Breast epithelium (tissue), 3 donors: ENCODE measurements at regions not wholly inside any gene's neighbourhood (a gene's known extent, or its start where the extent isn't known, plus 50 kb on each side); places are given as distances from the start of the nearest gene placed in this dataset.

Experiments used
- CTCF ChIP-seq, 3 donors: fragments of 450-650 bp; IDR thresholded peaks; one replicate each; pipeline ENCODE4 v1.5.1; 2016 to 2017; ENCODE audit warnings: antibody characterized with exemption in 3 of 3, mild to moderate bottlenecking in 3 of 3, moderate library complexity in 3 of 3
- POLR2A ChIP-seq: fragments of 450-650 bp; IDR thresholded peaks from one replicate; pipeline ENCODE4 v1.6.1; 2016; ENCODE audit warnings: antibody characterized with exemption, mild to moderate bottlenecking, moderate library complexity
- POLR2AphosphoS5 ChIP-seq, 3 donors: sonication (generic); formaldehyde crosslinking; IDR thresholded peaks; one replicate each; pipeline ENCODE4 v1.6.1; 2017; ENCODE audit warnings: antibody characterized with exemption in 3 of 3

- TF ChIP-seq POLR2A: no peak
- TF ChIP-seq POLR2AphosphoS5 (IDR thresholded peaks at IDR 0.05): no peak
- TF ChIP-seq CTCF (IDR thresholded peaks at IDR 0.05): no peak
Measured at GRCh38 chr1:204754821-204755220, 69.3 kb upstream of the LRRN2 start.
